Limb (tissue), 2 donors: ENCODE measurements at regions not wholly inside any gene's neighbourhood (a gene's known extent, or its start where the extent isn't known, plus 50 kb on each side); places are given as distances from the start of the nearest gene placed in this dataset.
A peak's percentile ranks its signal among the peaks of the same experiment; 100 is the strongest.
"Not testable (repeated sequence)": the region's sequence is repeated elsewhere in the genome, so short reads cannot be mapped to it uniquely, and the experiment has no call there.

Experiments
- DNase-seq, 2 donors: peaks; one replicate each; pipeline ENCODE4 v3.0.0-alpha.2; 2016; ENCODE audit errors: extremely low spot score in 2 of 2

GRCh38 chr4:159410076-159410777 lies 307.3 kb downstream of the RAPGEF2 start:
- no peak for DNase-seq

- no peak for DNase-seq
Measured at GRCh38 chr4:159410891-159411290, 308.0 kb downstream of the RAPGEF2 start.

GRCh38 chr4:159413306-159413943 lies 310.5 kb downstream of the RAPGEF2 start:
- peak in 1 of 2 donors; percentile 53 for DNase-seq

- DNase-seq: no peak
Measured at GRCh38 chr4:159414305-159414704, 311.4 kb downstream of the RAPGEF2 start.

- no peak for DNase-seq
Measured at GRCh38 chr4:159416073-159416472, 313.2 kb downstream of the RAPGEF2 start.

- no peak for DNase-seq
Measured at GRCh38 chr4:159416996-159417395, 314.1 kb downstream of the RAPGEF2 start.

GRCh38 chr4:159420162-159421057 lies 317.5 kb downstream of the RAPGEF2 start:
- DNase-seq: no peak

GRCh38 chr4:159421058-159421419 lies 318.2 kb downstream of the RAPGEF2 start:
- not testable (repeated sequence) for DNase-seq

GRCh38 chr4:159422019-159422418 lies 319.1 kb downstream of the RAPGEF2 start:
- no peak for DNase-seq

GRCh38 chr4:159422626-159423025 lies 319.7 kb downstream of the RAPGEF2 start:
- no peak for DNase-seq

GRCh38 chr4:159425737-159426305 lies 322.9 kb downstream of the RAPGEF2 start:
- DNase-seq: no peak

GRCh38 chr4:159428293-159428692 lies 325.4 kb downstream of the RAPGEF2 start:
- DNase-seq: no peak

- DNase-seq: no peak
Measured at GRCh38 chr4:159428975-159429692, 326.3 kb downstream of the RAPGEF2 start.

GRCh38 chr4:159429693-159430035 lies 326.8 kb downstream of the RAPGEF2 start:
- DNase-seq: no peak

GRCh38 chr4:159430896-159431295 lies 328.0 kb downstream of the RAPGEF2 start:
- DNase-seq: no peak

GRCh38 chr4:159432436-159432835 lies 329.6 kb downstream of the RAPGEF2 start:
- no peak for DNase-seq

GRCh38 chr4:159433337-159433736 lies 330.5 kb downstream of the RAPGEF2 start:
- DNase-seq: no peak

- no peak for DNase-seq
Measured at GRCh38 chr4:159434114-159434870, 331.4 kb downstream of the RAPGEF2 start.

- DNase-seq: no peak
Measured at GRCh38 chr4:159434871-159435241, 332.0 kb downstream of the RAPGEF2 start.

- no peak for DNase-seq
Measured at GRCh38 chr4:159435561-159436023, 332.7 kb downstream of the RAPGEF2 start.

- DNase-seq: no peak
Measured at GRCh38 chr4:159443975-159444374, 341.1 kb downstream of the RAPGEF2 start.
